Right lobe of liver (tissue), 6 donors: ENCODE measurements at regions not wholly inside any gene's neighbourhood (a gene's known extent, or its start where the extent isn't known, plus 50 kb on each side); places are given as distances from the start of the nearest gene placed in this dataset.

Experiments used
- ATAC-seq, 4 donors: fragments of 200-7000 bp; cut with Tn5 transposase; one replicate each; pipeline ENCODE4 v1.9.1; 2020; ENCODE audit warnings: mild to moderate bottlenecking in 4 of 4, moderate library complexity in 4 of 4
- DNase-seq, 3 donors: peaks; one replicate each; pipeline ENCODE4 v3.0.0-alpha.2; 2020
- H3K27ac ChIP-seq, 3 donors: fragments of 200-600 bp; one replicate each; pipeline ENCODE4 v1.8.0; 2022
- H3K27me3 ChIP-seq, 2 donors: fragments of 200-600 bp; one replicate each; pipeline ENCODE4 v1.8.0; 2022
- H3K36me3 ChIP-seq, 4 donors: fragments of 200-600 bp; sonication (generic) in 1 of 4; one replicate each; pipeline versions ENCODE4 v1.5.1 to v1.8.0; 2017 to 2022; ENCODE audit warnings: control low read depth in 1 of 4
- H3K4me1 ChIP-seq, 4 donors: fragments of 200-600 bp; sonication (generic) in 1 of 4; one replicate each; pipeline versions ENCODE4 v1.5.1 to v1.8.0; 2017 to 2022; ENCODE audit warnings: control low read depth in 1 of 4
- H3K4me3 ChIP-seq, 3 donors: fragments of 200-600 bp; one replicate each; pipeline ENCODE4 v1.8.0; 2022
- H3K9me3 ChIP-seq, 4 donors: fragments of 200-600 bp; sonication (generic) in 1 of 4; one replicate each; pipeline versions ENCODE4 v1.5.1 to v1.8.0; 2017 to 2022; ENCODE audit warnings: control low read depth in 1 of 4
- CTCF ChIP-seq, 4 donors: fragments of 200-600 bp in 3 of 4; fragments of 450-650 bp in 1 of 4; IDR thresholded peaks; one replicate each; pipeline versions ENCODE4 v1.5.1 to v1.8.0; 2016 to 2022; ENCODE audit warnings: antibody characterized with exemption in 4 of 4, mild to moderate bottlenecking in 2 of 4
- POLR2A ChIP-seq: fragments of 450-650 bp; IDR thresholded peaks from one replicate; pipeline ENCODE4 v1.6.1; 2017; ENCODE audit warnings: antibody characterized with exemption, mild to moderate bottlenecking
- WGBS: methylation state at CpG from one replicate; pipeline ENCODE4 v1.1.6; 2018; ENCODE audit warnings: low coverage, low lambda C conversion rate; ENCODE audit not compliant: insufficient coverage; ENCODE audit errors: missing lambda C conversion rate; 5-methylcytosine and 5-hydroxymethylcytosine counted together
- intact Hi-C, 2 donors: fragments of 100-400 bp; cut with DNase I; formaldehyde crosslinking; loops; one replicate each; pipeline versions ENCODE4 v1.11.2 to v1.14.1; 2022
- donor health status: DM: no; HTN: yes; CAD: no.
- donor health status: DM: no; HTN: no; CAD: no.
- donor health status: DM: no; HTN: no; CAD: no.
- donor health status: DM: no; HTN: yes; CAD: no.
- donor health status: DM: no; HTN: yes; CAD: no.

DNA sequence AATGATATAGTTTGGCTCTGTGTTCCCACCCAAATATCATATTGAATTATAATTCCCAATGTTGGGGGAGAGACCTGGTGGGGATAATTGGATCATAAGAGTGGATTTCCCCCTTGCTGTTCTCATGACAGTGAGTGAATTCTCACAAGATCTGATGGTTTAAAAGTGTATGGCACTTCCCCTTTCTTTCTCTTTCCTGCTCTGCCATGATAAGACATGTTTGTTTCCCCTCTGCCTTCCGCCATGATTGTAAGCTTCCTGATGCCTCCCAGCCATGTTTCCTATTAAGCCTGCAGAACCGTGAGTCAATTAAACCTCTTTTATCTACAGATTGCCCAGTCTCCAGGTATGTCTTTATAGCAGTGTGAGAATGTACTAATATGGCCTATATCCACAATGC is 126.7 kb upstream of the GMNC start:
- no peak for TF ChIP-seq CTCF (IDR thresholded peaks at IDR 0.05)
- no peak for TF ChIP-seq POLR2A
- WGBS = 54% methylated on average over 2 of the region's 2 CpGs
- Histone ChIP-seq H3K9me3 (no peaks in the 10 kb centered on the region), H3K36me3 (no peaks in the 10 kb centered on the region), H3K27ac (no peak overlapping the region), H3K4me3 (no peak overlapping the region), H3K4me1 (no peaks in the 10 kb centered on the region), H3K27me3 (no peaks in the 10 kb centered on the region)
- ATAC-seq (no peak), DNase-seq (no peak)
- intact Hi-C loops = no loop called here

GRCh38 chr3:190988102-190988501 is 125.6 kb upstream of the GMNC start:
- ATAC-seq = no peak
- H3K9me3 ChIP-seq = no peaks in the 10 kb centered on the region
- no peaks in the 10 kb centered on the region for H3K4me1 ChIP-seq
- H3K4me3 ChIP-seq = no peak overlapping the region
- TF ChIP-seq POLR2A (no peak), CTCF (IDR thresholded peaks at IDR 0.05) (no peak)
- 47% methylated on average over 1 of the region's 2 CpGs for WGBS
- no peak overlapping the region for H3K27ac ChIP-seq
- intact Hi-C loops = no loop called here
- no peak for DNase-seq
- H3K36me3 ChIP-seq = no peaks in the 10 kb centered on the region
- H3K27me3 ChIP-seq = no peaks in the 10 kb centered on the region

- TF ChIP-seq CTCF (IDR thresholded peaks at IDR 0.05) = no peak
- TF ChIP-seq POLR2A = no peak
- intact Hi-C loops = no loop called here
- Histone ChIP-seq H3K27ac (no peak overlapping the region), H3K9me3 (no peaks in the 10 kb centered on the region), H3K4me1 (no peaks in the 10 kb centered on the region), H3K36me3 (no peaks in the 10 kb centered on the region), H3K27me3 (no peaks in the 10 kb centered on the region), H3K4me3 (no peak overlapping the region)
- no peak for DNase-seq
- WGBS = 56% methylated on average over 4 of the region's 4 CpGs
- ATAC-seq = no peak
Measured at GRCh38 chr3:190984502-190985244, 122.2 kb upstream of the GMNC start.

- 44% methylated on average over 1 of the region's 1 CpG for WGBS
- H3K36me3 ChIP-seq = no peaks in the 10 kb centered on the region
- H3K4me3 ChIP-seq = no peak overlapping the region
- H3K27ac ChIP-seq = no peak overlapping the region
- ATAC-seq (no peak), DNase-seq (no peak)
- no peaks in the 10 kb centered on the region for H3K4me1 ChIP-seq
- intact Hi-C loops = no loop called here
- TF ChIP-seq CTCF (IDR thresholded peaks at IDR 0.05) = no peak
- no peak for TF ChIP-seq POLR2A
- H3K9me3 ChIP-seq = no peaks in the 10 kb centered on the region
- H3K27me3 ChIP-seq = no peaks in the 10 kb centered on the region
Measured at GRCh38 chr3:190983875-190984274, 121.4 kb upstream of the GMNC start.
